Astrocyte (in vitro differentiated cells and primary cell): ENCODE measurements at regions not wholly inside any gene's neighbourhood (a gene's known extent, or its start where the extent isn't known, plus 50 kb on each side); places are given as distances from the start of the nearest gene placed in this dataset.

ENCODE experiments used
- CTCF ChIP-seq: IDR thresholded peaks from 2 replicates; pipeline ENCODE4 v1.5.1; 2011; ENCODE audit warnings: low read depth, mild to moderate bottlenecking, inconsistent platforms, low read length, moderate library complexity; ENCODE audit not compliant: insufficient read depth
- EZH2 ChIP-seq: IDR thresholded peaks from 2 replicates; pipeline ENCODE4 v1.6.1; 2012; ENCODE audit warnings: mild to moderate bottlenecking, low read length, inconsistent platforms; ENCODE audit not compliant: insufficient read depth

GRCh38 chr2:78263571-78263970 is 741.4 kb upstream of the LRRTM4 start:
- TF ChIP-seq CTCF = no peak
- no peak for TF ChIP-seq EZH2
